Chondrocyte (in vitro differentiated cells): ENCODE measurements at regions not wholly inside any gene's neighbourhood (a gene's known extent, or its start where the extent isn't known, plus 50 kb on each side); places are given as distances from the start of the nearest gene placed in this dataset.
"Not testable (repeated sequence)": the region's sequence is repeated elsewhere in the genome, so short reads cannot be mapped to it uniquely, and the experiment has no call there.

Experiments used
- DNase-seq: peaks from one replicate; pipeline ENCODE4 v3.0.0; 2021; ENCODE audit warnings: mixed read lengths, low spot score
- H3K27ac Mint-ChIP-seq: one replicate; pipeline ENCODE4 v1.8.0; 2021; ENCODE audit warnings: mild to moderate bottlenecking, moderate library complexity, mixed read lengths; ENCODE audit not compliant: unreplicated experiment
- H3K27me3 Mint-ChIP-seq: 2 replicates; pipeline ENCODE4 v1.8.0; 2021; ENCODE audit warnings: low read depth, mixed read lengths
- H3K36me3 Mint-ChIP-seq: 2 replicates; pipeline ENCODE4 v1.8.0; 2021; ENCODE audit warnings: low read depth, mixed read lengths
- H3K4me1 Mint-ChIP-seq: 2 replicates; pipeline ENCODE4 v1.8.0; 2021; ENCODE audit warnings: low read depth, mild to moderate bottlenecking, mixed read lengths
- H3K4me3 Mint-ChIP-seq: one replicate; pipeline ENCODE4 v1.8.0; 2021; ENCODE audit warnings: mild to moderate bottlenecking, moderate library complexity, mixed read lengths; ENCODE audit not compliant: unreplicated experiment
- H3K9me3 Mint-ChIP-seq: 2 replicates; pipeline ENCODE4 v1.8.0; 2021; ENCODE audit warnings: low read depth, mixed read lengths
- TF ChIP-seq, protein P1 (sequence below): fragments of 200-600 bp; sonication (generic); IDR thresholded peaks from 2 replicates; pipeline ENCODE4 v1.5.0; 2021; ENCODE audit warnings: antibody characterized with exemption, mild to moderate bottlenecking, moderate library complexity

- Mint-ChIP-seq H3K27ac (no peak overlapping the region), H3K36me3 (no peaks in the 10 kb centered on the region), H3K27me3 (no peaks in the 10 kb centered on the region), H3K9me3 (peaks cover 76% of the 10 kb centered on the region), H3K4me3 (no peak overlapping the region), H3K4me1 (no peaks in the 10 kb centered on the region)
- peak; percentile 96 for DNase-seq
- TF ChIP-seq, protein P1, sequence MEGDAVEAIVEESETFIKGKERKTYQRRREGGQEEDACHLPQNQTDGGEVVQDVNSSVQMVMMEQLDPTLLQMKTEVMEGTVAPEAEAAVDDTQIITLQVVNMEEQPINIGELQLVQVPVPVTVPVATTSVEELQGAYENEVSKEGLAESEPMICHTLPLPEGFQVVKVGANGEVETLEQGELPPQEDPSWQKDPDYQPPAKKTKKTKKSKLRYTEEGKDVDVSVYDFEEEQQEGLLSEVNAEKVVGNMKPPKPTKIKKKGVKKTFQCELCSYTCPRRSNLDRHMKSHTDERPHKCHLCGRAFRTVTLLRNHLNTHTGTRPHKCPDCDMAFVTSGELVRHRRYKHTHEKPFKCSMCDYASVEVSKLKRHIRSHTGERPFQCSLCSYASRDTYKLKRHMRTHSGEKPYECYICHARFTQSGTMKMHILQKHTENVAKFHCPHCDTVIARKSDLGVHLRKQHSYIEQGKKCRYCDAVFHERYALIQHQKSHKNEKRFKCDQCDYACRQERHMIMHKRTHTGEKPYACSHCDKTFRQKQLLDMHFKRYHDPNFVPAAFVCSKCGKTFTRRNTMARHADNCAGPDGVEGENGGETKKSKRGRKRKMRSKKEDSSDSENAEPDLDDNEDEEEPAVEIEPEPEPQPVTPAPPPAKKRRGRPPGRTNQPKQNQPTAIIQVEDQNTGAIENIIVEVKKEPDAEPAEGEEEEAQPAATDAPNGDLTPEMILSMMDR, result no peak
These were observed 4220.0 kb upstream of the OR11H1 start for GRCh38 chr22:11307998-11308397.

DNA sequence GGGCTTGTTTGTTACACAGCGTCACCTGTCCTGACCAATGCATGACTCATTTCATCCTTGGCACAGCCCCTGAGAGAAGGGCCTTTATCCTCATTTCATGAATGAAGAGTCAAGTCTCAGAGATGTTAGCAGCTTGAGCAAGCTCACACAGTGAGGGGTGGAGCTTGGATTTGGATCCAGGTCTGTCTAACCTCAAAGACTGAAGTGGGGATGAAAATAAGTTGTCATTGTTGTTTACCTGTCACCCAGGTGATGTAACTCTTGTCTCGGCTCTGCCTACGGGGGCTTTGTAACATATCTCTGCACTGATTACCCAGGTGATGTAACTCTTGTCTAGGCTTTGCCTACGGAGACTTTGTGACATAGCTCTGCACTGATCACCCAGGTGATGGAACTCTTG is 4218.2 kb upstream of the OR11H1 start:
- not testable (repeated sequence) for DNase-seq, H3K27me3 Mint-ChIP-seq, H3K4me1 Mint-ChIP-seq, H3K27ac Mint-ChIP-seq, H3K4me3 Mint-ChIP-seq, H3K36me3 Mint-ChIP-seq
- peaks cover 72% of the 10 kb centered on the region for H3K9me3 Mint-ChIP-seq

DNA sequence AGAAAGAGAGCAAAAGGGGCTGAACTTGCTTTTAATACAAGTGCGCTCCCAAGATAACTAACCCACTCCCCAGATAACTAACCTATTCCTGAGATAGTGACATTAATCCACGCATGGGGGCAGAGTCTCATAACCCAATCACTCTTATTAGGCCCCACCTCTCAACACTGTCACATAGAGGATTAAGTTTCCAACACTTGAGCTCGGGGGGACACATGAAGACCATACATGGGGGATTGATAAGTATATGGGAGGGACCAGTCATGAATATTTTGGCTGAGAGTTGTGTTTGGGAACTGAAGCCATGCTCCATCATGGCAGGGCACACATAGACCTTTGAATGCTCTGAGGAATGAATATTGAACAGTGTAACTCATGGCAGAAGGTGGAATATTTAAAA is 4217.3 kb upstream of the OR11H1 start:
- DNase-seq, H3K27ac Mint-ChIP-seq, H3K4me3 Mint-ChIP-seq, H3K4me1 Mint-ChIP-seq, H3K36me3 Mint-ChIP-seq, H3K27me3 Mint-ChIP-seq: not testable (repeated sequence)
- H3K9me3 Mint-ChIP-seq, result peaks cover 73% of the 10 kb centered on the region

DNA sequence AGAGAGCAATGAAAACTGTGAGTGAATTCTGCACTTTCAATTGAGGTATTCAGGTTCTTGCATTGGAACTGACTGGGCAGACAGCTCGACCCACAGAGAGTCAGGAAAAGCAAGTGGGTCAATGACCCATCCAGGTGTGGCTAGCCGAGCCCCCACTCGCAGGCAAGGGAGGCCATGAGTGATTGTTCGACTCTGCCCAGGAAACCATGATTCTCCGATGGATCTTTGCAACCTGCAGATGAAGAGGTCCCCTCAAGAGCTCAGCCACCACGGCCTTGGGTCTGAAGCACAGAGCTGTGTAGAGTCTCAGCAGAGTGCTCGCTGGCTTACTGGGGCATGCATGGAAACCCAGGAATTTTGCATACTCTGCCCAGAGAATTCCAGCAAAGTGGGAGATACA is 4215.4 kb upstream of the OR11H1 start:
- not testable (repeated sequence) for H3K27me3 Mint-ChIP-seq, H3K27ac Mint-ChIP-seq, H3K4me3 Mint-ChIP-seq, DNase-seq, H3K4me1 Mint-ChIP-seq, H3K36me3 Mint-ChIP-seq
- H3K9me3 Mint-ChIP-seq, result peaks cover 67% of the 10 kb centered on the region

GRCh38 chr22:11313040-11313759 is 4214.8 kb upstream of the OR11H1 start:
- H3K4me3 Mint-ChIP-seq, H3K27me3 Mint-ChIP-seq, H3K27ac Mint-ChIP-seq, DNase-seq, H3K4me1 Mint-ChIP-seq, H3K36me3 Mint-ChIP-seq: not testable (repeated sequence)
- H3K9me3 Mint-ChIP-seq, result peaks cover 69% of the 10 kb centered on the region

DNA sequence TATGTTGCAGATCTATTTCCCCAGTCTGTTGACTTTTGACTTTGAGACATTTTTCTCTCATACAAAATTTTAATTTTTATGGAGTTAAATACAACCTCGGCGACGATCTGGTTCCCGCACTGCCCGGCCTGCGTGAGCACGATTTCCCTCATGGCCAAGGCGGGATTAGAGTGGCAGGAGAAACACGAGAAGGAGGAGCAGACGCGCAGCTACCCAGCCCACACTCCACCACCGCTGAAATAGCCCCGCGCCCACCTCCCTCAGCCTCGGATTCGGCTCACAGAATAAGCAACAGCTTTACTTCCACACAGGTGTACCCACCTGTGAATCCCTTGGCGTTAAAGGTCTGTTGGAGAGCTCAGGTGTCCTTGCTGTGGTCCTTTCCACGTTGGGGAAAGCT is 4209.4 kb upstream of the OR11H1 start:
- not testable (repeated sequence) for H3K27ac Mint-ChIP-seq, H3K27me3 Mint-ChIP-seq, H3K4me1 Mint-ChIP-seq, DNase-seq, H3K36me3 Mint-ChIP-seq, H3K4me3 Mint-ChIP-seq
- H3K9me3 Mint-ChIP-seq, result peaks cover 53% of the 10 kb centered on the region

- not testable (repeated sequence) for H3K4me1 Mint-ChIP-seq, H3K27ac Mint-ChIP-seq, H3K4me3 Mint-ChIP-seq, H3K36me3 Mint-ChIP-seq, DNase-seq, H3K27me3 Mint-ChIP-seq
- H3K9me3 Mint-ChIP-seq, result peaks cover 52% of the 10 kb centered on the region
These were observed 4203.5 kb upstream of the OR11H1 start for GRCh38 chr22:11324439-11325037.

DNA sequence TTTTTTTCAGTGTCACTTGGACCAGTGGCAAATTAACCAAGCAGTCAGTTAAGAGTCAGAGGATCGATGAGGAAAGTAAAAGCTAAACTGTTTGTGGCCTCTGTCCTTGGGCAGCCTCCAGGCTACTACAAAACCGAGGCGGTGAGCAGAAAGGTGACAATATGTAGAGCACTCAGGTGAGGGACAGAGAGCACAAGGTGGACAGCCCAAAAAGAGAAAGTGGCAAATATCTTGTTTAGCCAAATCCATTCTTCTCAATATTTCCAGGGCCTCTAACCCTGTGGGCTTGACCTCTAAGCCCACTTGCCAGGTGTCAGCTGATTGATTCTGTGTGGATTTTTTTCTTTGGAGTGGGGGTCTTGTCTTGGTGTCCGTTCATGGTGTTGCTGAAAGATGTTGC is 4202.2 kb upstream of the OR11H1 start:
- Mint-ChIP-seq H3K27me3 (no peaks in the 10 kb centered on the region), H3K27ac (no peak overlapping the region), H3K36me3 (no peaks in the 10 kb centered on the region), H3K9me3 (peaks cover 54% of the 10 kb centered on the region), H3K4me3 (no peak overlapping the region), H3K4me1 (no peaks in the 10 kb centered on the region)
- TF ChIP-seq, protein P1, result no peak
- no peak for DNase-seq

- H3K27me3 Mint-ChIP-seq, H3K36me3 Mint-ChIP-seq, H3K27ac Mint-ChIP-seq, H3K4me3 Mint-ChIP-seq, H3K4me1 Mint-ChIP-seq, DNase-seq: not testable (repeated sequence)
- H3K9me3 Mint-ChIP-seq, result peaks cover 77% of the 10 kb centered on the region
These were observed 4186.5 kb upstream of the OR11H1 start for GRCh38 chr22:11341387-11342068.

- not testable (repeated sequence) for H3K27ac Mint-ChIP-seq, H3K36me3 Mint-ChIP-seq, H3K4me3 Mint-ChIP-seq, H3K4me1 Mint-ChIP-seq, H3K27me3 Mint-ChIP-seq, DNase-seq
- H3K9me3 Mint-ChIP-seq, result peaks cover 63% of the 10 kb centered on the region
These were observed 4176.8 kb upstream of the OR11H1 start for GRCh38 chr22:11351181-11351580.

GRCh38 chr22:11352287-11352686 is 4175.7 kb upstream of the OR11H1 start:
- H3K27ac Mint-ChIP-seq, DNase-seq, H3K4me3 Mint-ChIP-seq, H3K4me1 Mint-ChIP-seq, H3K27me3 Mint-ChIP-seq, H3K36me3 Mint-ChIP-seq: not testable (repeated sequence)
- peaks cover 63% of the 10 kb centered on the region for H3K9me3 Mint-ChIP-seq
